SK-N-SH (cell line): ENCODE measurements at regions not wholly inside any gene's neighbourhood (a gene's known extent, or its start where the extent isn't known, plus 50 kb on each side); places are given as distances from the start of the nearest gene placed in this dataset.

Experiments used
- CTCF ChIA-PET: fragments of 300-600, 350-600 bp; formaldehyde crosslinking; extraction: SDS; loops from one replicate; lab custom pipeline; 2021; lab: Yijun Ruan, JAX
- POLR2A ChIA-PET: fragments of 350-600 bp; sonication (Branson Sonifier 250); formaldehyde crosslinking; extraction: SDS; loops from one replicate; lab custom pipeline; 2020; ENCODE audit warnings: antibody characterized with exemption, inconsistent platforms; lab: Yijun Ruan, JAX
- DNase-seq: peaks from one replicate; pipeline ENCODE4 v3.0.0; 2012
- H2AFZ ChIP-seq: fragments of 200-600 bp; sonication (generic); 2 replicates; pipeline ENCODE4 v1.8.1; 2016; ENCODE audit warnings: antibody characterized with exemption, mild to moderate bottlenecking, low read depth
- H3F3A ChIP-seq: fragments of 200-600 bp; sonication (generic); replicated peaks from 2 replicates; pipeline ENCODE3; 2016; ENCODE audit warnings: antibody characterized with exemption, mild to moderate bottlenecking; ENCODE audit not compliant: insufficient read depth
- H3K27ac ChIP-seq, 2 experiments: fragments of 200-500 bp in 1 of 2; fragments of 200-600 bp in 1 of 2; sonication (Bioruptor generic) in 1 of 2; sonication (generic), shearing (Covaris generic) in 1 of 2; 2 replicates each; pipeline versions ENCODE4 v1.5.1 to v1.6.1; 2014 to 2016; ENCODE audit warnings: low read depth in 2 of 2, inconsistent platforms in 1 of 2, low read length in 1 of 2, mild to moderate bottlenecking in 1 of 2, mixed read lengths in 1 of 2
- H3K27me3 ChIP-seq: fragments of 200-600 bp; sonication (generic), shearing (Covaris generic); 2 replicates; pipeline ENCODE4 v1.6.1; 2016; ENCODE audit warnings: mixed run types; ENCODE audit not compliant: insufficient read depth
- H3K36me3 ChIP-seq, 2 experiments: fragments of 200-500 bp in 1 of 2; fragments of 200-600 bp in 1 of 2; sonication (Bioruptor generic) in 1 of 2; sonication (generic) in 1 of 2; replicated peaks in 1 of 2; 2 replicates each; pipeline versions ENCODE3 to v1.5.1; 2014 to 2016; ENCODE audit warnings: low read length in 1 of 2, mild to moderate bottlenecking in 1 of 2; ENCODE audit not compliant: insufficient read depth in 2 of 2, control insufficient read depth in 1 of 2
- H3K4me1 ChIP-seq, 2 experiments: fragments of 200-500 bp in 1 of 2; fragments of 200-600 bp in 1 of 2; sonication (Bioruptor generic) in 1 of 2; sonication (generic), shearing (Covaris generic) in 1 of 2; 2 replicates each; pipeline versions ENCODE4 v1.5.1 to v1.6.1; 2014 to 2016; ENCODE audit warnings: low read depth in 1 of 2, low read length in 1 of 2, mixed run types in 1 of 2; ENCODE audit not compliant: insufficient read depth in 2 of 2, control insufficient read depth in 1 of 2
- H3K4me2 ChIP-seq: fragments of 200-600 bp; sonication (generic), shearing (Covaris generic); 2 replicates; pipeline ENCODE4 v1.6.1; 2017; ENCODE audit warnings: mixed run types
- H3K4me3 ChIP-seq, 2 experiments: fragments of 200-500 bp in 1 of 2; fragments of 200-600 bp in 1 of 2; sonication (Bioruptor generic) in 1 of 2; sonication (generic), shearing (Covaris generic) in 1 of 2; 2 replicates each; pipeline versions ENCODE4 v1.5.1 to v1.8.1; 2014 to 2016; ENCODE audit warnings: low read depth in 2 of 2, inconsistent platforms in 1 of 2, low read length in 1 of 2, mild to moderate bottlenecking in 1 of 2, mixed read lengths in 1 of 2, moderate library complexity in 1 of 2
- H3K79me2 ChIP-seq: fragments of 200-600 bp; sonication (generic); 2 replicates; pipeline ENCODE4 v1.8.1; 2017; ENCODE audit warnings: mild to moderate bottlenecking; ENCODE audit not compliant: insufficient read depth
- H3K9ac ChIP-seq: fragments of 200-600 bp; sonication (generic); 2 replicates; pipeline ENCODE4 v1.6.1; 2017; ENCODE audit warnings: mixed run types
- H3K9me2 ChIP-seq: fragments of 200-600 bp; sonication (generic); 2 replicates; pipeline ENCODE4 v1.6.1; 2017; ENCODE audit warnings: mixed run types
- H3K9me3 ChIP-seq: fragments of 200-600 bp; sonication (generic); 2 replicates; pipeline ENCODE4 v1.6.1; 2017; ENCODE audit warnings: mixed run types, mild to moderate bottlenecking, moderate library complexity
- H4K20me1 ChIP-seq: fragments of 200-600 bp; sonication (generic); 2 replicates; pipeline ENCODE4 v1.6.1; 2017; ENCODE audit warnings: mild to moderate bottlenecking, mixed run types; ENCODE audit not compliant: insufficient read depth
- CHD2 ChIP-seq: fragments of 150-350 bp; IDR thresholded peaks from 2 replicates; pipeline ENCODE4 v1.6.1; 2018; ENCODE audit warnings: low read length; ENCODE audit not compliant: partially characterized antibody
- CTCF ChIP-seq: fragments of 200-600 bp; sonication (generic); IDR thresholded peaks from 2 replicates; pipeline ENCODE4 v1.6.1; 2017; ENCODE audit warnings: antibody characterized with exemption, mild to moderate bottlenecking, moderate library complexity
- ELF1 ChIP-seq: IDR thresholded peaks from 2 replicates; pipeline ENCODE4 v1.4.0; 2012
- EP300 ChIP-seq, 2 experiments: IDR thresholded peaks; 2 replicates each; pipeline versions ENCODE4 v1.4.0 to v1.6.1; 2012; ENCODE audit warnings: borderline replicate concordance in 1 of 2, low read depth in 1 of 2, low read length in 1 of 2
- FOSL2 ChIP-seq: IDR thresholded peaks from 2 replicates; pipeline ENCODE4 v1.4.0; 2012; ENCODE audit warnings: low read depth, mild to moderate bottlenecking, moderate library complexity, borderline replicate concordance
- GABPA ChIP-seq: IDR thresholded peaks from 2 replicates; pipeline ENCODE4 v1.4.0; 2012; ENCODE audit warnings: low read depth, mild to moderate bottlenecking
- IRF3 ChIP-seq: fragments of 150-350 bp; IDR thresholded peaks from 2 replicates; pipeline ENCODE4 v1.6.1; 2016; ENCODE audit warnings: mild to moderate bottlenecking, low read depth, low read length
- JUND ChIP-seq: IDR thresholded peaks from 2 replicates; pipeline ENCODE4 v1.4.0; 2012
- MAX ChIP-seq: IDR thresholded peaks from 2 replicates; pipeline ENCODE4 v1.4.0; 2012; ENCODE audit warnings: low read depth
- MEF2A ChIP-seq: IDR thresholded peaks from 2 replicates; pipeline ENCODE4 v1.4.0; 2012; ENCODE audit warnings: low read depth, borderline replicate concordance
- NFIC ChIP-seq: IDR thresholded peaks from 2 replicates; pipeline ENCODE4 v1.4.0; 2012; ENCODE audit warnings: borderline replicate concordance
- RCOR1 ChIP-seq: fragments of 150-350 bp; IDR thresholded peaks from 2 replicates; pipeline ENCODE4 v1.6.1; 2017; ENCODE audit warnings: antibody characterized with exemption, low read length
- RXRA ChIP-seq: IDR thresholded peaks from 2 replicates; pipeline ENCODE4 v1.4.0; 2012; ENCODE audit warnings: low read depth, mild to moderate bottlenecking, borderline replicate concordance
- SIN3A ChIP-seq: IDR thresholded peaks from 2 replicates; pipeline ENCODE4 v1.6.1; 2012; ENCODE audit warnings: low read depth, mild to moderate bottlenecking, low read length, moderate library complexity, borderline replicate concordance
- TCF12 ChIP-seq: IDR thresholded peaks from 2 replicates; pipeline ENCODE4 v1.4.0; 2012
- TEAD4 ChIP-seq: IDR thresholded peaks from 2 replicates; pipeline ENCODE4 v1.4.0; 2012; ENCODE audit warnings: mild to moderate bottlenecking, borderline replicate concordance; ENCODE audit not compliant: insufficient read depth
- USF1 ChIP-seq: IDR thresholded peaks from 2 replicates; pipeline ENCODE4 v1.4.0; 2012; ENCODE audit warnings: low read depth, borderline replicate concordance
- YY1 ChIP-seq: IDR thresholded peaks from 2 replicates; pipeline ENCODE4 v1.4.0; 2012; ENCODE audit warnings: low read depth, mild to moderate bottlenecking
- WGBS: methylation state at CpG from one replicate; pipeline ENCODE4 v1.1.6; 2017; ENCODE audit warnings: low lambda C conversion rate; 5-methylcytosine and 5-hydroxymethylcytosine counted together
- TF ChIP-seq, protein P1 (sequence below): fragments of 150-350 bp; IDR thresholded peaks from 2 replicates; pipeline ENCODE4 v1.6.1; 2017; ENCODE audit warnings: antibody characterized with exemption, low read length, low read depth, borderline replicate concordance
- TF ChIP-seq, protein P2 (sequence below): IDR thresholded peaks from 2 replicates; pipeline ENCODE4; 2012

DNA sequence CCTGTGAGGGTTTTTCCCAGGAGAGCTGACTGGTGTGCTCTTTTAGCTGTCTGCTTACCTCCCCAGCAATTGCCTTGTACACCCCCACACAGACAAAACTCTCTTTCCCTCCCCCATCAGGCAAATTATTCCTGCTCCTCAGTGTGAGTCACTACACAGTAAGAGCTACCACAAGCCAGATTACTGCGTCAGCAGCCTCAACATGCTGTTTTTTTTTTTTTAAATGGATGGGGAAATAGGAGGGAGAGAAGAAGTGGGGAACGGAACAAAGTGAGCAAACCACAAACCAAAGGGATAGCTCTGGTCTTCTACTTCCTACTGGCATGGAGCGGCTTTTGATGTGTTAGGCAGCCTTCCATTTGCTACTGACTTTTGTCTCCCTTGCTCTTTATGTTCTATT is 107.5 kb upstream of the ACSL4 start:
- Histone ChIP-seq H3K4me2 (peak overlapping the region; percentile 30; the same call in 1 of the 2 replicates), H3K9me2 (no peaks in the 10 kb centered on the region), H3F3A (no peaks in the 10 kb centered on the region), H3K4me3 (no peak overlapping the region), H3K27ac (peak overlapping the region in 1 of 2 experiments; percentile 79; a peak in 2 of 4 replicates), H2AFZ (no peak overlapping the region; the same call in 1 of the 2 replicates), H3K27me3 (no peaks in the 10 kb centered on the region), H3K4me1 (peaks cover 2 to 11% of the 10 kb centered on the region in 2 experiments; a peak in 1 of 4 replicates), H3K9ac (no peak overlapping the region; the same call in 1 of the 2 replicates), H4K20me1 (no peaks in the 10 kb centered on the region), H3K79me2 (no peaks in the 10 kb centered on the region), H3K9me3 (no peaks in the 10 kb centered on the region), H3K36me3 (no peaks in the 10 kb centered on the region)
- WGBS: 11% methylated on average over 3 of the region's 3 CpGs
- no peak for DNase-seq
- TF ChIP-seq TCF12: peak; percentile 62
- peak; percentile 59 for TF ChIP-seq NFIC
- TF ChIP-seq SIN3A: no peak
- peak in 1 of 2 experiments; percentile 58; a peak in 1 of 4 replicates for TF ChIP-seq EP300 (IDR thresholded peaks at IDR 0.05; ENCODE audit: borderline replicate concordance in 1 of 2, low read depth in 1 of 2, low read length in 1 of 2)
- no peak for TF ChIP-seq USF1
- TF ChIP-seq JUND: peak; percentile 83
- peak; percentile 21; the same call in 1 of the 2 replicates for TF ChIP-seq MAX
- 0 out of 2 replicates have a peak, but pooled peaks have one; percentile 44 for TF ChIP-seq TEAD4
- peak; percentile 89 for TF ChIP-seq FOSL2
- ChIA-PET POLR2A (no interaction called here), CTCF (interaction anchor here (5.4 kb wide), 1 partner anchor 17 kb away, joined by 28 read pairs; no protein-coding TSS in a partner anchor)

- no peak for DNase-seq
- no peaks in the 10 kb centered on the region for H3K9me2 ChIP-seq
- peak overlapping the region; percentile 26; the same call in 1 of the 2 replicates for H2AFZ ChIP-seq
- 40% methylated on average over 4 of the region's 4 CpGs for WGBS
- H3K79me2 ChIP-seq: no peaks in the 10 kb centered on the region
- no peaks in the 10 kb centered on the region for H3K36me3 ChIP-seq
- ChIA-PET POLR2A (no interaction called here), CTCF (interaction anchor here (5.4 kb wide), 1 partner anchor 16 kb away, joined by 28 read pairs; no protein-coding TSS in a partner anchor)
- no peak overlapping the region for H3K9ac ChIP-seq
- no peaks in the 10 kb centered on the region for H3K27me3 ChIP-seq
- H3K4me2 ChIP-seq: no peak overlapping the region
- H3F3A ChIP-seq: no peaks in the 10 kb centered on the region
- no peak overlapping the region for H3K4me3 ChIP-seq
- no peaks in the 10 kb centered on the region for H4K20me1 ChIP-seq
- H3K4me1 ChIP-seq: peaks cover 2 to 11% of the 10 kb centered on the region in 2 experiments; a peak in 1 of 4 replicates
- peak overlapping the region in 1 of 2 experiments; percentile 79; a peak in 2 of 4 replicates for H3K27ac ChIP-seq
- no peaks in the 10 kb centered on the region for H3K9me3 ChIP-seq
- TF ChIP-seq GABPA (no peak), SIN3A (no peak), CHD2 (no peak), IRF3 (no peak), RXRA (no peak), MAX (no peak), CTCF (no peak), MEF2A (no peak), YY1 (no peak), RCOR1 (no peak), ELF1 (no peak), JUND (no peak), USF1 (no peak), NFIC (no peak)
- TF ChIP-seq, protein P1, sequence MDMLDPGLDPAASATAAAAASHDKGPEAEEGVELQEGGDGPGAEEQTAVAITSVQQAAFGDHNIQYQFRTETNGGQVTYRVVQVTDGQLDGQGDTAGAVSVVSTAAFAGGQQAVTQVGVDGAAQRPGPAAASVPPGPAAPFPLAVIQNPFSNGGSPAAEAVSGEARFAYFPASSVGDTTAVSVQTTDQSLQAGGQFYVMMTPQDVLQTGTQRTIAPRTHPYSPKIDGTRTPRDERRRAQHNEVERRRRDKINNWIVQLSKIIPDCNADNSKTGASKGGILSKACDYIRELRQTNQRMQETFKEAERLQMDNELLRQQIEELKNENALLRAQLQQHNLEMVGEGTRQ: no peak
- TF ChIP-seq, protein P2, sequence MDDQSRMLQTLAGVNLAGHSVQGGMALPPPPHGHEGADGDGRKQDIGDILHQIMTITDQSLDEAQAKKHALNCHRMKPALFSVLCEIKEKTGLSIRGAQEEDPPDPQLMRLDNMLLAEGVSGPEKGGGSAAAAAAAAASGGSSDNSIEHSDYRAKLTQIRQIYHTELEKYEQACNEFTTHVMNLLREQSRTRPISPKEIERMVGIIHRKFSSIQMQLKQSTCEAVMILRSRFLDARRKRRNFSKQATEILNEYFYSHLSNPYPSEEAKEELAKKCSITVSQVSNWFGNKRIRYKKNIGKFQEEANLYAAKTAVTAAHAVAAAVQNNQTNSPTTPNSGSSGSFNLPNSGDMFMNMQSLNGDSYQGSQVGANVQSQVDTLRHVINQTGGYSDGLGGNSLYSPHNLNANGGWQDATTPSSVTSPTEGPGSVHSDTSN: no peak
Measured at GRCh38 chrX:109841257-109841656, 108.2 kb upstream of the ACSL4 start.
